GM23248 (cell line): ENCODE measurements at regions not wholly inside any gene's neighbourhood (a gene's known extent, or its start where the extent isn't known, plus 50 kb on each side); places are given as distances from the start of the nearest gene placed in this dataset.
A peak's percentile ranks its signal among the peaks of the same experiment; 100 is the strongest.

Experiments used
- DNase-seq: peaks from one replicate; pipeline ENCODE4 v3.0.0-alpha.2; 2015
- H2AFZ ChIP-seq: fragments of 200-600 bp; sonication (generic); 2 replicates; pipeline ENCODE4 v1.6.1; 2016; ENCODE audit warnings: antibody characterized with exemption
- H3F3A ChIP-seq: fragments of 200-600 bp; sonication (generic); 2 replicates; pipeline ENCODE4 v1.6.1; 2016; ENCODE audit warnings: mild to moderate bottlenecking, antibody characterized with exemption, mixed run types; ENCODE audit not compliant: insufficient read depth
- H3K27ac ChIP-seq: fragments of 200-600 bp; sonication (generic); 2 replicates; pipeline ENCODE4 v1.5.1; 2016; ENCODE audit warnings: mild to moderate bottlenecking
- H3K27me3 ChIP-seq: fragments of 200-600 bp; sonication (generic); replicated peaks from 2 replicates; pipeline ENCODE4 v1.6.1; 2016; ENCODE audit warnings: mild to moderate bottlenecking; ENCODE audit not compliant: insufficient read depth
- H3K36me3 ChIP-seq: fragments of 200-600 bp; sonication (generic); 2 replicates; pipeline ENCODE4 v1.6.1; 2016; ENCODE audit warnings: low read depth, mild to moderate bottlenecking
- H3K4me1 ChIP-seq: fragments of 200-600 bp; sonication (generic); 2 replicates; pipeline ENCODE4 v1.6.1; 2016; ENCODE audit warnings: mild to moderate bottlenecking; ENCODE audit not compliant: insufficient read depth
- H3K4me2 ChIP-seq: fragments of 200-600 bp; sonication (generic); one replicate; pipeline ENCODE4 v1.6.1; 2016; ENCODE audit warnings: mild to moderate bottlenecking; ENCODE audit not compliant: unreplicated experiment
- H3K4me3 ChIP-seq: fragments of 200-600 bp; sonication (generic); 2 replicates; pipeline ENCODE4 v1.5.1; 2016; ENCODE audit warnings: mild to moderate bottlenecking
- H3K79me2 ChIP-seq: fragments of 200-600 bp; sonication (generic); 2 replicates; pipeline ENCODE4 v1.6.1; 2016; ENCODE audit warnings: mild to moderate bottlenecking; ENCODE audit not compliant: insufficient read depth
- H3K9ac ChIP-seq: fragments of 200-600 bp; sonication (generic); 2 replicates; pipeline ENCODE4 v1.6.1; 2016; ENCODE audit warnings: mild to moderate bottlenecking
- H3K9me2 ChIP-seq: fragments of 200-600 bp; sonication (generic); 2 replicates; pipeline ENCODE4 v1.6.1; 2016; ENCODE audit warnings: mixed run types, mild to moderate bottlenecking, moderate library complexity; ENCODE audit not compliant: insufficient read depth
- H3K9me3 ChIP-seq: fragments of 200-600 bp; sonication (generic); one replicate; pipeline ENCODE4 v1.6.1; 2017; ENCODE audit warnings: low read depth
- H4K20me1 ChIP-seq: fragments of 200-600 bp; sonication (generic); 2 replicates; pipeline ENCODE4 v1.6.0; 2016; ENCODE audit not compliant: insufficient read depth
- EZH2 ChIP-seq: fragments of 200-600 bp; sonication (generic); IDR thresholded peaks from 2 replicates; pipeline ENCODE4 v1.6.1; 2018; ENCODE audit warnings: antibody characterized with exemption, mild to moderate bottlenecking; ENCODE audit not compliant: insufficient read depth, poor library complexity, severe bottlenecking
- EZH2phosphoT487 ChIP-seq: fragments of 200-600 bp; sonication (generic); IDR thresholded peaks from 2 replicates; pipeline ENCODE4 v1.6.1; 2018; ENCODE audit warnings: antibody characterized with exemption, moderate library complexity, mild to moderate bottlenecking, low read depth; ENCODE audit not compliant: insufficient read depth
- WGBS, 2 experiments: methylation state at CpG; one replicate each; pipeline ENCODE4 v1.1.6; 2015 to 2017; ENCODE audit warnings: low lambda C conversion rate in 2 of 2, low coverage in 1 of 2; ENCODE audit errors: missing lambda C conversion rate in 2 of 2; 5-methylcytosine and 5-hydroxymethylcytosine counted together
- in situ Hi-C: fragments of 300-500 bp; cut with MboI; formaldehyde crosslinking; loops from 2 replicates; pipeline ENCODE4 v1.15.0; 2020

- no peak for DNase-seq
- Histone ChIP-seq H3K9me2 (no peaks in the 10 kb centered on the region), H3K9ac (no peak overlapping the region), H3K36me3 (no peaks in the 10 kb centered on the region), H2AFZ (no peak overlapping the region), H3K27ac (no peak overlapping the region), H3K27me3 (no peaks in the 10 kb centered on the region), H3K4me3 (no peak overlapping the region), H3F3A (no peaks in the 10 kb centered on the region), H3K9me3 (no peaks in the 10 kb centered on the region), H3K79me2 (no peaks in the 10 kb centered on the region), H3K4me1 (no peaks in the 10 kb centered on the region), H4K20me1 (no peaks in the 10 kb centered on the region), H3K4me2 (no peak overlapping the region)
- TF ChIP-seq EZH2phosphoT487 (no peak), EZH2 (no peak)
- in situ Hi-C loops = no loop called here
- 38 to 41% methylated on average over 4 of the region's 4 CpGs for WGBS, 2 experiments
Observed at GRCh38 chr3:76627236-76627635, 412.7 kb upstream of the ROBO2 start.

GRCh38 chr3:76631251-76631650, 408.6 kb upstream of the ROBO2 start:
- Histone ChIP-seq H2AFZ (no peak overlapping the region), H4K20me1 (no peaks in the 10 kb centered on the region), H3K4me3 (no peak overlapping the region), H3K4me2 (no peak overlapping the region), H3K36me3 (no peaks in the 10 kb centered on the region), H3K9ac (no peak overlapping the region), H3K9me2 (no peaks in the 10 kb centered on the region), H3F3A (no peaks in the 10 kb centered on the region), H3K79me2 (no peaks in the 10 kb centered on the region), H3K4me1 (no peaks in the 10 kb centered on the region), H3K27ac (no peak overlapping the region), H3K27me3 (no peaks in the 10 kb centered on the region), H3K9me3 (no peaks in the 10 kb centered on the region)
- TF ChIP-seq EZH2phosphoT487 (no peak), EZH2 (no peak)
- in situ Hi-C loops = no loop called here
- DNase-seq = no peak
- 64 to 66% methylated on average over 4 of the region's 4 CpGs for WGBS, 2 experiments

DNA sequence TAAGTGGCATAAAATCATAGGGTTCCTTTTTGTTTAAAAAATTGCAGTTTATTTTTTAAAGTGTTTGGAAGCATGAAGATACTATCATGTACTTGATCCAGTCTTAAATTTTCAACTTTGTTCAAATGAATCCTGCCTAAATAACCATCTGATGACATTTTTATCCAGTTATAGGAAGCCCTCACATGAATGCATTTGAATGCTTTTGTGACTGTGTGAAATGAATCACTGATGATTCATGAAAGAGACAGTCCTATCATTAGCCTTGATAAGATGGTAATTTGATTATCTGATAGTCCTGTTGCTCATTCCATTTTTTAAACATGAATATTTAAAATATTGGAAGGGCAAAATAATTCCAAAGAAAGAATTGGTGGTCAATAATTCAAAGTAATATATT, 401.9 kb upstream of the ROBO2 start:
- peak; percentile 5 for DNase-seq
- Histone ChIP-seq H2AFZ (no peak overlapping the region), H3K4me2 (no peak overlapping the region), H3K27me3 (no peaks in the 10 kb centered on the region), H3K9ac (no peak overlapping the region), H3K9me3 (no peaks in the 10 kb centered on the region), H3K79me2 (no peaks in the 10 kb centered on the region), H3K4me3 (no peak overlapping the region), H3K36me3 (no peaks in the 10 kb centered on the region), H3F3A (no peaks in the 10 kb centered on the region), H3K9me2 (no peaks in the 10 kb centered on the region), H3K27ac (no peak overlapping the region), H4K20me1 (no peaks in the 10 kb centered on the region), H3K4me1 (no peaks in the 10 kb centered on the region)
- in situ Hi-C loops = no loop called here
- TF ChIP-seq EZH2 (no peak), EZH2phosphoT487 (no peak)

DNA sequence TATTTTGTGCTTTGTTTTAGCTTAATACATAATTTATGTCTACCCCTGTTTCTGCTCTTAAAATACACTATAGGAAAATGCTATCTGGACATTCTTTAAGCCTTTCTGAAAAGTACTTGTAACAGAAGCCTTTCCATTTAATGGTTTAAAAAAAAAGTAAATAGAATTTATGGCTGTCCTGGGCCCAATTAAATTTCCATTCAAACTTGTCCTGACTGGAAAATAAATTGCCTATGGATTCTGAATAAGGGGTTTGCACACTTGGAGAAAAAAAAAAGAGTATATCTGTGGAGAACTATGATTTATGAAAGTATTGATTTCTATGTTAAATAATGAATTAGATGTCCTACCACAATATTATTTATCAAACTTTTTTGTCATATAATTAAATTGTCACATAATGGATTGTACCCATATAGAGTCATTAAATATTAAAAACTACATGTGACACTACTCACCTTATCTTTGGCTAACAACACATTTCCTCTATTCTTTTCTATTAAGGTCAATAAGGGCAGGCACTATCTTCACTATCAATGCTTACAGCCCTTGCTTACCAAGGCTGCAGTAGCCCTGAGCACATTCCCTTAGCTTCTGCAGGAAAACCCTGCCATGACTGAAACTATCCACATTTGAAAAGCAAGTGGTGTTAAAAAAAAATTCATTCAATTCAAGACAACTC, 396.1 kb upstream of the ROBO2 start:
- H3F3A ChIP-seq = no peaks in the 10 kb centered on the region
- no peaks in the 10 kb centered on the region for H3K27me3 ChIP-seq
- H4K20me1 ChIP-seq = no peaks in the 10 kb centered on the region
- in situ Hi-C loops = no loop called here
- no peaks in the 10 kb centered on the region for H3K36me3 ChIP-seq
- H3K9me2 ChIP-seq = no peaks in the 10 kb centered on the region
- H3K9me3 ChIP-seq = no peaks in the 10 kb centered on the region
- H3K4me3 ChIP-seq = no peak overlapping the region
- H3K27ac ChIP-seq = no peak overlapping the region
- H3K4me1 ChIP-seq = no peaks in the 10 kb centered on the region
- H3K9ac ChIP-seq = no peak overlapping the region
- DNase-seq = no peak
- H3K79me2 ChIP-seq = no peaks in the 10 kb centered on the region
- H2AFZ ChIP-seq = no peak overlapping the region
- H3K4me2 ChIP-seq = no peak overlapping the region
- no peak for TF ChIP-seq EZH2
- no peak for TF ChIP-seq EZH2phosphoT487

GRCh38 chr3:76644305-76644675, 395.6 kb upstream of the ROBO2 start:
- H3K9me3 ChIP-seq = no peaks in the 10 kb centered on the region
- in situ Hi-C loops = no loop called here
- H3K27ac ChIP-seq = no peak overlapping the region
- no peak for DNase-seq
- no peaks in the 10 kb centered on the region for H3K4me1 ChIP-seq
- no peak for TF ChIP-seq EZH2
- TF ChIP-seq EZH2phosphoT487 = no peak
- H3K36me3 ChIP-seq = no peaks in the 10 kb centered on the region
- H4K20me1 ChIP-seq = no peaks in the 10 kb centered on the region
- no peaks in the 10 kb centered on the region for H3K79me2 ChIP-seq
- H3K9ac ChIP-seq = no peak overlapping the region
- no peak overlapping the region for H2AFZ ChIP-seq
- no peaks in the 10 kb centered on the region for H3K9me2 ChIP-seq
- H3F3A ChIP-seq = no peaks in the 10 kb centered on the region
- 47 to 50% methylated on average over 4 of the region's 4 CpGs for WGBS, 2 experiments
- H3K27me3 ChIP-seq = no peaks in the 10 kb centered on the region
- no peak overlapping the region for H3K4me2 ChIP-seq
- no peak overlapping the region for H3K4me3 ChIP-seq
